ENCODE measurements at regions not wholly inside any gene's neighbourhood (a gene's known extent, or its start where the extent isn't known, plus 50 kb on each side); places are given as distances from the start of the nearest gene placed in this dataset.

GRCh38 chr21:27793901-27794300 lies 827.0 kb upstream of the ADAMTS5 start (continued):
- TF ChIP-seq, protein P1, sequence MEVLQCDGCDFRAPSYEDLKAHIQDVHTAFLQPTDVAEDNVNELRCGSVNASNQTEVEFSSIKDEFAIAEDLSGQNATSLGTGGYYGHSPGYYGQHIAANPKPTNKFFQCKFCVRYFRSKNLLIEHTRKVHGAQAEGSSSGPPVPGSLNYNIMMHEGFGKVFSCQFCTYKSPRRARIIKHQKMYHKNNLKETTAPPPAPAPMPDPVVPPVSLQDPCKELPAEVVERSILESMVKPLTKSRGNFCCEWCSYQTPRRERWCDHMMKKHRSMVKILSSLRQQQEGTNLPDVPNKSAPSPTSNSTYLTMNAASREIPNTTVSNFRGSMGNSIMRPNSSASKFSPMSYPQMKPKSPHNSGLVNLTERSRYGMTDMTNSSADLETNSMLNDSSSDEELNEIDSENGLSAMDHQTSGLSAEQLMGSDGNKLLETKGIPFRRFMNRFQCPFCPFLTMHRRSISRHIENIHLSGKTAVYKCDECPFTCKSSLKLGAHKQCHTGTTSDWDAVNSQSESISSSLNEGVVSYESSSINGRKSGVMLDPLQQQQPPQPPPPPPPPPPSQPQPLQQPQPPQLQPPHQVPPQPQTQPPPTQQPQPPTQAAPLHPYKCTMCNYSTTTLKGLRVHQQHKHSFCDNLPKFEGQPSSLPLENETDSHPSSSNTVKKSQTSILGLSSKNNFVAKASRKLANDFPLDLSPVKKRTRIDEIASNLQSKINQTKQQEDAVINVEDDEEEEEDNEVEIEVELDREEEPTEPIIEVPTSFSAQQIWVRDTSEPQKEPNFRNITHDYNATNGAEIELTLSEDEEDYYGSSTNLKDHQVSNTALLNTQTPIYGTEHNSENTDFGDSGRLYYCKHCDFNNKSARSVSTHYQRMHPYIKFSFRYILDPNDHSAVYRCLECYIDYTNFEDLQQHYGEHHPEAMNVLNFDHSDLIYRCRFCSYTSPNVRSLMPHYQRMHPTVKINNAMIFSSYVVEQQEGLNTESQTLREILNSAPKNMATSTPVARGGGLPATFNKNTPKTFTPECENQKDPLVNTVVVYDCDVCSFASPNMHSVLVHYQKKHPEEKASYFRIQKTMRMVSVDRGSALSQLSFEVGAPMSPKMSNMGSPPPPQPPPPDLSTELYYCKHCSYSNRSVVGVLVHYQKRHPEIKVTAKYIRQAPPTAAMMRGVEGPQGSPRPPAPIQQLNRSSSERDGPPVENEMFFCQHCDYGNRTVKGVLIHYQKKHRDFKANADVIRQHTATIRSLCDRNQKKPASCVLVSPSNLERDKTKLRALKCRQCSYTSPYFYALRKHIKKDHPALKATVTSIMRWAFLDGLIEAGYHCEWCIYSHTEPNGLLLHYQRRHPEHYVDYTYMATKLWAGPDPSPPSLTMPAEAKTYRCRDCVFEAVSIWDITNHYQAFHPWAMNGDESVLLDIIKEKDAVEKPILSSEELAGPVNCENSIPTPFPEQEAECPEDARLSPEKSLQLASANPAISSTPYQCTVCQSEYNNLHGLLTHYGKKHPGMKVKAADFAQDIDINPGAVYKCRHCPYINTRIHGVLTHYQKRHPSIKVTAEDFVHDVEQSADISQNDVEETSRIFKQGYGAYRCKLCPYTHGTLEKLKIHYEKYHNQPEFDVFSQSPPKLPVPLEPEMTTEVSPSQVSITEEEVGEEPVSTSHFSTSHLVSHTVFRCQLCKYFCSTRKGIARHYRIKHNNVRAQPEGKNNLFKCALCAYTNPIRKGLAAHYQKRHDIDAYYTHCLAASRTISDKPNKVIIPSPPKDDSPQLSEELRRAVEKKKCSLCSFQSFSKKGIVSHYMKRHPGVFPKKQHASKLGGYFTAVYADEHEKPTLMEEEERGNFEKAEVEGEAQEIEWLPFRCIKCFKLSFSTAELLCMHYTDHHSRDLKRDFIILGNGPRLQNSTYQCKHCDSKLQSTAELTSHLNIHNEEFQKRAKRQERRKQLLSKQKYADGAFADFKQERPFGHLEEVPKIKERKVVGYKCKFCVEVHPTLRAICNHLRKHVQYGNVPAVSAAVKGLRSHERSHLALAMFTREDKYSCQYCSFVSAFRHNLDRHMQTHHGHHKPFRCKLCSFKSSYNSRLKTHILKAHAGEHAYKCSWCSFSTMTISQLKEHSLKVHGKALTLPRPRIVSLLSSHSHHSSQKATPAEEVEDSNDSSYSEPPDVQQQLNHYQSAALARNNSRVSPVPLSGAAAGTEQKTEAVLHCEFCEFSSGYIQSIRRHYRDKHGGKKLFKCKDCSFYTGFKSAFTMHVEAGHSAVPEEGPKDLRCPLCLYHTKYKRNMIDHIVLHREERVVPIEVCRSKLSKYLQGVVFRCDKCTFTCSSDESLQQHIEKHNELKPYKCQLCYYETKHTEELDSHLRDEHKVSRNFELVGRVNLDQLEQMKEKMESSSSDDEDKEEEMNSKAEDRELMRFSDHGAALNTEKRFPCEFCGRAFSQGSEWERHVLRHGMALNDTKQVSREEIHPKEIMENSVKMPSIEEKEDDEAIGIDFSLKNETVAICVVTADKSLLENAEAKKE (CRISPR knock-in tag; IDR thresholded peaks at IDR 0.05), result no peak

GRCh38 chr21:27787046-27787445 lies 820.2 kb upstream of the ADAMTS5 start:
- H3K4me1 ChIP-seq (ENCODE audit: insufficient read depth), result no peaks in the 10 kb centered on the region
- no peaks in the 10 kb centered on the region for H3K27me3 ChIP-seq (ENCODE audit: insufficient read depth)
- no peak overlapping the region for H3K27ac ChIP-seq (ENCODE audit: low read depth)
- ATAC-seq, result no peak
- no peak overlapping the region for H2AFZ ChIP-seq
- Mint-ChIP-seq H3K9me3 (peaks cover 4% of the 10 kb centered on the region; the same call in 2 of the 3 replicates), H3K4me1 (peaks cover 5% of the 10 kb centered on the region; the same call in 2 of the 3 replicates), H3K4me3 (no peak overlapping the region), H3K36me3 (ENCODE audit: low read depth) (peaks cover 5% of the 10 kb centered on the region; the same call in 1 of the 3 replicates), H3K27ac (no peak overlapping the region), H3K27me3 (ENCODE audit: insufficient read depth, low read depth, poor library complexity) (peaks cover 4% of the 10 kb centered on the region)
- no peak overlapping the region for H3K4me3 ChIP-seq
- no peak overlapping the region for H3K4me2 ChIP-seq
- no peaks in the 10 kb centered on the region for H3K36me3 ChIP-seq (ENCODE audit: insufficient read depth)
- H3K79me2 ChIP-seq (replicated peaks; ENCODE audit: insufficient read depth), result no peaks in the 10 kb centered on the region
- TF ChIP-seq CREB1 (CRISPR knock-in tag; IDR thresholded peaks at IDR 0.05; ENCODE audit: low read depth) (no peak), POLR2AphosphoS5 (IDR thresholded peaks at IDR 0.05; ENCODE audit: low read depth) (no peak), ZNF331 (CRISPR knock-in tag; IDR thresholded peaks at IDR 0.05; ENCODE audit: low read depth) (no peak), ZNF114 (CRISPR knock-in tag; IDR thresholded peaks at IDR 0.05) (no peak)
- TF ChIP-seq, protein P1 (CRISPR knock-in tag; IDR thresholded peaks at IDR 0.05), result no peak
- H3F3A ChIP-seq (replicated peaks; ENCODE audit: low read depth), result no peaks in the 10 kb centered on the region
- H4K20me1 ChIP-seq (replicated peaks; ENCODE audit: insufficient read depth), result no peaks in the 10 kb centered on the region
- DNase-seq (ENCODE audit: low spot score), result no peak
- no peaks in the 10 kb centered on the region; the same call in none of the 2 replicates for H3K9me2 ChIP-seq (ENCODE audit: insufficient read depth)

All from GM23338 (cell line).